GM10266 (cell line): ENCODE measurements at regions not wholly inside any gene's neighbourhood (a gene's known extent, or its start where the extent isn't known, plus 50 kb on each side); places are given as distances from the start of the nearest gene placed in this dataset.

Experiments
- DNase-seq: peaks from one replicate; pipeline ENCODE4 v3.0.0; 2012; ENCODE audit errors: extremely low spot score
- TF ChIP-seq, protein P1 (sequence below): IDR thresholded peaks from 2 replicates; pipeline ENCODE4 v1.5.1; 2012; ENCODE audit warnings: mild to moderate bottlenecking, low read depth; ENCODE audit not compliant: control insufficient read depth, insufficient read depth; ENCODE audit errors: missing control alignments

DNA sequence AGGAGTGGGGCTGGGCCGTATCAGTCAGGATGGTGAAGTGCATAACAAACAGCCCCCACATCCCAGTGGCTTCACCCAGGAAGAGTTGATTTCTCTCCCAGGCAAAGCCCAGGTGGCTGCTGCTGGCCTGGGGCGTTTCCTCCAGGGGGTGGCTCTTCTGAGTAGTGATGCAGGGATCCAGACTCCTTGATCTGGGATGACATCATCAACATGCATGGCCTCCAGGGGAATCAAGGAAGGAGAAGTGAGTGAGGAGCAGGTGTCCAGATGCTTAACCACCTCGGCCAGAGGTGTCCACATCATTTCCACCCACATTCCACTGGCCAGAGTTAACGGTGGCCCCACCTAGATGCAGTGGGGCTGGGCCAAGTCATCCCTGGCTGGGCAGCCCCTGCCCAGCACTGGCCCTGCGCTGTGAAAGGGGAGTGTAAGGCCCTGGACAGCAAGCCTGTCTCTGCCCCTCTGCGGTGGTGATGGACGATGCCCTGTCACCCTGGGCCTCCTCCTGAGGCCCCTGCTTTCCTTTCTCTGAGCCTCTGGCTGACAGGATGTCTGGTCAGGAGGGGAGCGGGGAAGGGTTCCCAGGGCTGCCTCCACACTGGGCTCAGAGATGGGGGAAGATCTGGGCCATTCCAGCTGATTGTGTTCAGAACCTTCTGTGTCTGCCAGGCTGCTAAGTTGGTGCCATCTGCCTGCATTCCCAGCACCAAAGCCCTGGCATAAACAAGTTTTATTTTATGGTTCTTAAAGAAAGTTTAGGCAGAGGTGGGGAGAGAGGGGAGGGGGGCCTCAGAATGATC, 598.2 kb downstream of the MATN1 start:
- TF ChIP-seq, protein P1, sequence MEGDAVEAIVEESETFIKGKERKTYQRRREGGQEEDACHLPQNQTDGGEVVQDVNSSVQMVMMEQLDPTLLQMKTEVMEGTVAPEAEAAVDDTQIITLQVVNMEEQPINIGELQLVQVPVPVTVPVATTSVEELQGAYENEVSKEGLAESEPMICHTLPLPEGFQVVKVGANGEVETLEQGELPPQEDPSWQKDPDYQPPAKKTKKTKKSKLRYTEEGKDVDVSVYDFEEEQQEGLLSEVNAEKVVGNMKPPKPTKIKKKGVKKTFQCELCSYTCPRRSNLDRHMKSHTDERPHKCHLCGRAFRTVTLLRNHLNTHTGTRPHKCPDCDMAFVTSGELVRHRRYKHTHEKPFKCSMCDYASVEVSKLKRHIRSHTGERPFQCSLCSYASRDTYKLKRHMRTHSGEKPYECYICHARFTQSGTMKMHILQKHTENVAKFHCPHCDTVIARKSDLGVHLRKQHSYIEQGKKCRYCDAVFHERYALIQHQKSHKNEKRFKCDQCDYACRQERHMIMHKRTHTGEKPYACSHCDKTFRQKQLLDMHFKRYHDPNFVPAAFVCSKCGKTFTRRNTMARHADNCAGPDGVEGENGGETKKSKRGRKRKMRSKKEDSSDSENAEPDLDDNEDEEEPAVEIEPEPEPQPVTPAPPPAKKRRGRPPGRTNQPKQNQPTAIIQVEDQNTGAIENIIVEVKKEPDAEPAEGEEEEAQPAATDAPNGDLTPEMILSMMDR, result no peak
- no peak for DNase-seq

- DNase-seq, result no peak
- TF ChIP-seq, protein P1, result no peak
These were observed 599.5 kb downstream of the MATN1 start for GRCh38 chr1:30123896-30124295.

GRCh38 chr1:30123036-30123435, 600.3 kb downstream of the MATN1 start:
- TF ChIP-seq, protein P1, result no peak
- no peak for DNase-seq

GRCh38 chr1:30120245-30121000, 603.0 kb downstream of the MATN1 start:
- DNase-seq, result no peak
- TF ChIP-seq, protein P1, result no peak

- TF ChIP-seq, protein P1, result no peak
- DNase-seq, result no peak
These were observed 605.7 kb downstream of the MATN1 start for GRCh38 chr1:30117685-30118084.

GRCh38 chr1:30111431-30111830, 612.0 kb downstream of the MATN1 start:
- TF ChIP-seq, protein P1, result peak; percentile 45
- DNase-seq, result no peak

- TF ChIP-seq, protein P1, result no peak
- DNase-seq, result no peak
These were observed 612.5 kb downstream of the MATN1 start for GRCh38 chr1:30110846-30111245.
